Stimulated activated CD4-positive, alpha-beta T cell treated with anti-CD3 and anti-CD28 coated beads, Interleukin-15, amount 100 ng/mL, for 1 hour (primary cell): ENCODE measurements at regions not wholly inside any gene's neighbourhood (a gene's known extent, or its start where the extent isn't known, plus 50 kb on each side); places are given as distances from the start of the nearest gene placed in this dataset.
"Not testable (repeated sequence)": the region's sequence is repeated elsewhere in the genome, so short reads cannot be mapped to it uniquely, and the experiment has no call there.

ENCODE experiments used
- DNase-seq, 2 donors: peaks; one replicate each; pipeline ENCODE4 v3.0.0-alpha.2; 2020; ENCODE audit warnings: low read depth in 1 of 2, low spot score in 1 of 2

GRCh38 chr3:124354150-124354549, 362.2 kb upstream of the ROPN1 start:
- no peak for DNase-seq

GRCh38 chr3:124358156-124358555, 366.2 kb upstream of the ROPN1 start:
- no peak for DNase-seq

GRCh38 chr3:124360155-124360554, 368.2 kb upstream of the ROPN1 start:
- no peak for DNase-seq

- DNase-seq, result no peak
Observed at GRCh38 chr3:124360563-124360962, 368.6 kb upstream of the ROPN1 start.

GRCh38 chr3:124361566-124361965, 368.7 kb upstream of the UMPS start:
- no peak for DNase-seq

GRCh38 chr3:124362455-124362854, 367.8 kb upstream of the UMPS start:
- no peak for DNase-seq

- DNase-seq, result no peak
Observed at GRCh38 chr3:124363476-124363875, 366.8 kb upstream of the UMPS start.

GRCh38 chr3:124364317-124365020, 365.8 kb upstream of the UMPS start:
- DNase-seq, result no peak

GRCh38 chr3:124366655-124367054, 363.6 kb upstream of the UMPS start:
- DNase-seq, result not testable (repeated sequence)

- no peak for DNase-seq
Observed at GRCh38 chr3:124372775-124373174, 357.5 kb upstream of the UMPS start.

- no peak for DNase-seq
Observed at GRCh38 chr3:124373524-124373923, 356.7 kb upstream of the UMPS start.

- no peak for DNase-seq
Observed at GRCh38 chr3:124374583-124374982, 355.7 kb upstream of the UMPS start.

GRCh38 chr3:124381575-124382333, 348.5 kb upstream of the UMPS start:
- no peak for DNase-seq

- no peak for DNase-seq
Observed at GRCh38 chr3:124383051-124383450, 347.2 kb upstream of the UMPS start.

- DNase-seq, result no peak
Observed at GRCh38 chr3:124383846-124384466, 346.3 kb upstream of the UMPS start.

- DNase-seq, result no peak
Observed at GRCh38 chr3:124384527-124384926, 345.7 kb upstream of the UMPS start.

- DNase-seq, result no peak
Observed at GRCh38 chr3:124385996-124386395, 344.3 kb upstream of the UMPS start.

GRCh38 chr3:124386996-124387595, 343.2 kb upstream of the UMPS start:
- no peak for DNase-seq

GRCh38 chr3:124391774-124392173, 338.5 kb upstream of the UMPS start:
- DNase-seq, result no peak

- no peak for DNase-seq
Observed at GRCh38 chr3:124393340-124393739, 336.9 kb upstream of the UMPS start.

GRCh38 chr3:124395162-124395561, 335.1 kb upstream of the UMPS start:
- no peak for DNase-seq
